GM19035 (cell line): ENCODE measurements at regions not wholly inside any gene's neighbourhood (a gene's known extent, or its start where the extent isn't known, plus 50 kb on each side); places are given as distances from the start of the nearest gene placed in this dataset.

Experiments
- ATAC-seq: cut with Tn5 transposase; IDR thresholded peaks from one replicate; pipeline ENCODE4 v1.9.1; 2021; ENCODE audit not compliant: unreplicated experiment

DNA sequence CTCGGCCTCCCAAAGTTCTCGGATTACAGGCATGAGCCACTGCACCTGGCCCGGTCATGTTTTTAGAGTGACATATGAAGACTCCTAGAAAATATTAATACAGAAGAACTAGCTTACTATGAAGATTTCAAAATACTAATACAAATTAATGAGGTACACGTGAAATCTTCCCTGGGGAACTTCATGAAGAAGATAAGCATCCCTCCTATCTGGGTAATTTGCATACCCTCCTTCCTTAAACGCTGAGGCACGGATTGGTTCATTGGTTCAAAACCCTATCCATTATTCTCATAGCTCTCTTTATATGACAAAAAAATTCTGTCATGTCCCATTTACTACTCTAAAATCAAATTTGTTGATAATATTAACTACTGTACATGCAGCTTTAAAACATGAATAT, 224.8 kb upstream of the KLF14 start:
- no peak for ATAC-seq

DNA sequence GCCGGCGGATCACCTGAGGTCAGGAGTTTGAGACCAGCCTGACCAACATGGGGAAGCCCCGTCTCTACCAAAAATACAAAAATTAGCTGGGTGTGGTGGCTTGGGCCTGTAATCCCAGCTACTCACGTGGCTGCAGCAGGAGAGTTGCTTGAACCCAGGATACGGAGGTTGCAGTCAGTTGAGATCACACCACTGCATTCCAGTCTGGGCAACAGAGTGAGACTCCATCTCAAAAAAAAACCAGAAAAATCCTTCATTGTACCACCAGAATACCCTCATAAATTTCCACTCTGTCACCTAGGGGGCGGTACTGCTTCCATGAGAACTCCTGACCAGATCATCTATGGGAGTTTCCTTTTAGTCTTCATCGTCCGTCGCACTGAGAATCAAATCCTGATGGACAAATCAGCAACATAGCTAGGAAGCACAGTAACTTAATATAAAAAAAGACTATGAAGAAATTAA, 225.8 kb upstream of the KLF14 start:
- ATAC-seq: no peak

GRCh38 chr7:130960208-130960988, 226.4 kb upstream of the KLF14 start:
- ATAC-seq: peak; percentile 32

GRCh38 chr7:130961128-130961601, 227.2 kb upstream of the KLF14 start:
- peak; percentile 73 for ATAC-seq

DNA sequence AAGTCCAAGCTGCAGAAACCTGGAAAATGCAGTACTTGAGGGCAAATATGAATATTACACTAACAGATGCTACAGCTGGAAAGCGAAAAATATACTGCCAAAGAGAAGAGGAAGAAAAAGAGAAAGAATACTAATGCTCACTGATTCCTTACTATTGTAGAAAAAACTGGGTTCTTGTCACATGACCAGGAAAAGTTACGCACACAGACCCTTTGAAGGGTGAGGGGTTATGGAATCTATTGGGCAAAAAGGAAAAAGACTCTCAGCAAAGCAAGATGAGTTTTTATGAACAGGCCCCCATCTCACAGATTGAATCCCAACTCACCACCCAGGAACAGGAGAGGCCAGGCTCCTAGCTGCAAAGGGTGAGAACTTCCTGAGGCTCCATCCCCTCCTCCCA, 228.1 kb upstream of the KLF14 start:
- no peak for ATAC-seq

DNA sequence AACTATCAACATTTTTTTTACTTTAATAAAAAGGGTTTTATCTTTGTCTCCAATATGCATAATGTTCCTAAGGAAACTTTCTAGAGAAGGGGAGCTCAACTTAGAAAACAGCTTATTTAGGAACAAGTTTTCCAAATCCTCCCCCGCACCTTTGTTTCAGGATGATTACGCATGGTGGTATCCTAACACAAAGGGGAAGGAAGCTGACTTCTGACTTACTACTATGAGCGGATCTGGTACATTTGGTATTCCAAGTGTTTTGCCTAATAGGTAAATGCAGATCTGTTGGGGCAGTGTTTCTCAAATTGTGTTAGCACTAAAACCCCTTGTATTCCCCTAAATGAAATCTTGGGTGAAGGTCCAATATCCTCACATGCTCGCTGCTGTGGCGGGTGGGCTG, 229.3 kb upstream of the KLF14 start:
- ATAC-seq: no peak

DNA sequence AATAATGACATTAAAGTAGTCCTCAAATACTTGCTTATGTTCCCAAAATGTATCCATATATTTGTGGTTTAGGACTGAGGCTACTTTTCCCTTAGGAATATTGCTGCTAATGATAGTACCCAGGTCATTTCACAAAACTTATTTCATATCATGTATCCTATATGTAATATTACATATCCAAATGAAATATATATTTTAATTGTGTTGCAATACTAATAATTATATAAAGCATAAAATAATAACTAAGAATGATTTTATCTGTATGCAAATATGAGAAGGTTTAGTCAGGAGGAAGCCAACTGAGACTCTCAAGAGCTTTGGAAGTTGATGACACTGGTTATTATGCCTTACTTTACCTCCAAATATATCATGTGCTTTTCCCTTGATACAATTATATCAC, 231.5 kb upstream of the KLF14 start:
- ATAC-seq: no peak

DNA sequence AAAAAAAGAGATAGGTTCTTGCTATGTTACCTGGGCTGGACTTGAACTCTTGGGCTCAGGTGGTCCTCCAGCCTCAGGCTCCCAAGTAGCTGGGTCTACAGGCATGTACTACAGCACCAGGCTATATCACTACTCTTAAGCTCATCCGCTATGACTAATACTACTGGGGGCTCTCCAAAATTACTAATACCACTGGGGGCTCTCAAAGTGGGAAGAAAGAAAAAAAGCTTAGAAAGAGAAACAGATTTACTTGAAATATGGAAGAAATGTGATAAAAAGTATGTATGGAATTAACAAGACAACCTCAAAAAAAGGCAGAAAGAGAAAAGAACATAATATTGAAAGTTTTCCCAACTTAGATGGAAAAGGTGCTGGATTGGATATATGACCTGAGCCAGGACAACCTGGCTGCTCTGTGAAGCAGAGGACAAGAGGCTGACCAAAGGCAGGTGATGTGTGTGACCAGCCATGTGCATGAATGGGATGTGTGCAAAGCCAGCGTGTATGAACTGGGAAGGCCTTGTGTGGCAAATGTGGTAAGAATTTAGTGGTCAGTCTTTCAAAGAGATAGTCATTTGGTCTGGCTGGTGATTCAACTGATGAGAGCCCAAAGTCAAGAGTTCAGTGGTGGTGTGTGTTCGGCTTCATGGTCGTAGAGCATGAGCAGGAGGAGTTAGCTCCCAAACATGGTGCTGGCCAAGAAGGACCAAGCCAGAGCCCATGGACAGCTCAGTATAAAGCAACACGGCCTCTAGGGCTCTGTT, 232.4 kb upstream of the KLF14 start:
- ATAC-seq: peak; percentile 50

- ATAC-seq: no peak
Observed at GRCh38 chr7:130970196-130970595, 236.2 kb upstream of the KLF14 start.

- no peak for ATAC-seq
Observed at GRCh38 chr7:130970696-130971095, 236.7 kb upstream of the KLF14 start.

GRCh38 chr7:130971297-130971696, 237.3 kb upstream of the KLF14 start:
- no peak for ATAC-seq

DNA sequence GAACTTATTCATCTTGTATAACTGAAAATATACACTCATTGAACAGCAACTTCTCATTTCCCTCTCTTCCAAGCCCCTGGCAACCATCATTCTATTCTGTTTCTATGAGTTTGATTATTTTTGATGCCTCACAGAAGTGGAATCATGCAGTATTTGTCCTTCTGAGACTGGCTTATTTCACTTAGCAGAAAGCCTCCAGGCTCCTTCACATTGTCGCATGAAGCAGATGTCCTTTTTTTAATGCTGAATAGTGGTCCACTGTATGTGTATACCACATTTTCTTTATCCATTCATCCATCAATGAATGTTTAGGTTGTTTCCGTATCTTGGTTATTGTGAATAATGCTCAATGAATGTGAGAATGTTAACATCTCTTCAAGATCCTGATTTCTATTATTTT, 238.2 kb upstream of the KLF14 start:
- no peak for ATAC-seq

- no peak for ATAC-seq
Observed at GRCh38 chr7:130973637-130974036, 239.6 kb upstream of the KLF14 start.

DNA sequence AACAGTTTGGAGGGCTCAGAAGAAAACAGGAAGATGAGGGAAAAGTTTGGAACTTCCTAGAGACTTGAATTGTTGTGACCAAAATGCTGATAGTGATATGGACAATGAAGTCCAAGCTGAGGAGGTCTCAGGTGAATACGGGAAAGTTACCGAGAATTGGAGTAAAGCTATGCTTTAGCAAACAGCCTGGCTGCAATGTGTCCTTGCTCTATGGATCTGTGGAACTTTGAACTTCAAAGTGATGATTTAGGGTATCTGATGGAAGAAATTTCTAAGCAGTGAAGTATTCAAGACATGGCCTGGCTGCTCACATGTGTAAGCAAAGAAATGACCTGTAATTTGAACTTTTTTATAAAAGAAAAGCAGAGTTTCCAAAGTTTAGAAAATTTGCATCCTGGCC, 240.2 kb upstream of the KLF14 start:
- ATAC-seq: no peak

DNA sequence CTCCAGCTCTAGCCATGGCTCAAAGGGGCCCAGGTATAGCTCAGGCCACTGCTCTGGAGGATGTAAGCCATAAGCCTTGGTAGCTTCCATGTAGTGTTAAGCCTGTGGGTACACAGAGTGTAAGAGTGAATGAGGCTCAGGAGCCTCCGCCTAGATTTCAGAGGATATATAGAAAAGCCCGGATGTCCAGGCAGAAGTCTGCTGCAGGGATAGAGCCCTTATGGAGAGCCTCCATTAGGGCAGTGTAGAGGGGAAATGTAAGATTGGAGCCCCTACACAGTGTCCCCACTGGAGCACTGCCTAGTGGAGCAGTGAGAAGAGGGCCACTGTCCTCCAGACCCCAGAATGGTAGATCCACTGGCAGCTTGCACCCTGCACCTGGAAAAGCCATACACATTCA, 240.8 kb upstream of the KLF14 start:
- no peak for ATAC-seq

- no peak for ATAC-seq
Observed at GRCh38 chr7:130975731-130976130, 241.7 kb upstream of the KLF14 start.

GRCh38 chr7:130982160-130982638, 248.2 kb upstream of the KLF14 start:
- ATAC-seq: no peak

- no peak for ATAC-seq
Observed at GRCh38 chr7:130982651-130983050, 248.6 kb upstream of the KLF14 start.

DNA sequence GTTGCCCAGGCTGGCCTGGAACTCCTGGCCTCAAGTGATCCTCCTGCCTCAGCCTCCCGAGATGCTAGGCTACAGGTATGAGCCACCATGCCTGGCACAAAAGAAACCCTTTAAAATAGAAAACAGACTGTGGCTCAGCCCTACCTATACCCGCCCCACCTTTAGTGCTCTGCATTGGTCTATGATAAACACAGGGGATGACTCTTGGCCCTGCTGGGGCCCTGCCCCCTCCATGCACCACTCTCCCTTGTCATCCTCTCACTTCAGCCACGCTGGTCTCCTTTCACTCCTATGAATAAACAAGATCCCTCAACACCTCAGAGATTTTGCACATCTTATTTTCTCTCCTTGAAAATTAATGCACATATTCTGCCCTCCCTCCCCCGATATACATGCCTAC, 251.4 kb upstream of the KLF14 start:
- ATAC-seq: no peak

GRCh38 chr7:130986261-130986690, 252.3 kb upstream of the KLF14 start:
- no peak for ATAC-seq

DNA sequence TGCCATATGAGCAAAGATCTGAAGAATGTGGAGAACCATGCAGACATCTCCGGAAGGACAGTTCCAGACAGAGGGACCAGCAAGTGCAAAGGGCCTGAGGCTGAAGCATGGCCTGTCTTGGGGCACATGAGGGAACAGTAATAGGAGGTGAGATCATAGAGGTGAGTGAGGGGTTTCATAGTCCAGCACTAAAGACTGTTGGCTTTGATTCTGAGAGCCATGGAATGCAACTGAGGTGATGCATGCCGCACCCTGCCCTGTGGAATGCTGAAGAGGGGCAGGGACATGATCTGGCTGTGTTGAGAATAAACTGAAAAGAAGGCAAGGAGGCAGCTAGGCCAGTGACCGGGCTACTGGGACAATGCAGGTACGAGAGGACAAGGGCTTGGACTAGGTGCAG, 253.1 kb upstream of the KLF14 start:
- no peak for ATAC-seq

DNA sequence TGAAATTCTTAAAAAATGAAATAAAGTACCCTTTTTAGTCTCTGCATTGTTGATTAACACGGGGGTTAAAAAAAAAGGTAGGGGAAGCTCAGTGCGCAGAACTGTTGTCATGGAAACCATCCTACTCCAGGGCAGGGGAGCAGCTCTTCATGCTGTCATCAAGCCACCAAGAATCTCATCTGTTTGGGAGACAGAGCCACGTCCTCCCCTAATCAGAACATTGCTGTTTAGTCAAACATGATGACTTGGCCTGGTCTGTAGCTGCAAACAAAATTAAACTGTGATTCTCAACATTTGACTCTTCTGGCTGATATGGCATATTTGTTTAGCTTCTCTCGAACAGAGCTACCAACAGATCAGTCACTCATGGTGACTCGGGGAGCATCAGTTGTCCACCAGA, 254.4 kb upstream of the KLF14 start:
- no peak for ATAC-seq
